K562 (cell line): ENCODE measurements at regions not wholly inside any gene's neighbourhood (a gene's known extent, or its start where the extent isn't known, plus 50 kb on each side); places are given as distances from the start of the nearest gene placed in this dataset.

Source experiments
- BACH1 ChIP-seq: fragments of 200-800 bp; sonication (Bioruptor generic); IDR thresholded peaks from 2 replicates; pipeline ENCODE4 v1.6.1; 2016; ENCODE audit warnings: missing genetic modification characterization, missing compliant biosample characterization
- CBX5 ChIP-seq: IDR thresholded peaks from 2 replicates; pipeline ENCODE4 v1.6.1; 2014; ENCODE audit warnings: low read depth, borderline replicate concordance
- CSDE1 ChIP-seq, 2 experiments: fragments of 450-650 bp; IDR thresholded peaks; 2 replicates each; pipeline ENCODE4 v1.6.1; 2016; ENCODE audit warnings: mild to moderate bottlenecking in 1 of 2
- E2F8 ChIP-seq: fragments of 450-650 bp; IDR thresholded peaks from 2 replicates; pipeline ENCODE4 v1.7.1; 2018; ENCODE audit warnings: mild to moderate bottlenecking, low read depth; ENCODE audit not compliant: partially characterized antibody
- GMEB1 ChIP-seq: fragments of 250-450 bp; sonication (Bioruptor Pico); IDR thresholded peaks from 2 replicates; pipeline ENCODE4 v1.4.0; 2020; ENCODE audit warnings: mild to moderate bottlenecking
- HLTF ChIP-seq: fragments of 450-650 bp; IDR thresholded peaks from 2 replicates; pipeline ENCODE4 v1.6.1; 2016
- LEF1 ChIP-seq: fragments of 450-650 bp; IDR thresholded peaks from 2 replicates; pipeline ENCODE4 v1.6.1; 2016; ENCODE audit warnings: mild to moderate bottlenecking
- MEF2D ChIP-seq: conservative IDR thresholded peaks from 2 replicates; pipeline ENCODE4 v1.6.1; 2016; ENCODE audit warnings: low read depth, missing genetic modification characterization, missing compliant biosample characterization
- PATZ1 ChIP-seq: fragments of 250-450 bp; sonication (Bioruptor Pico); IDR thresholded peaks from 2 replicates; pipeline ENCODE4 v1.5.0; 2020; ENCODE audit warnings: mild to moderate bottlenecking, borderline replicate concordance
- RCOR1 ChIP-seq, 2 experiments: IDR thresholded peaks; 2 replicates each; pipeline ENCODE4 v1.6.1; 2012; ENCODE audit warnings: low read depth in 2 of 2, low read length in 2 of 2, borderline replicate concordance in 1 of 2, improper control_type of control experiment in 1 of 2
- RREB1 ChIP-seq: fragments of 250-450 bp; sonication (Bioruptor Pico); IDR thresholded peaks from 2 replicates; pipeline ENCODE4 v1.4.0; 2020
- SMAD1 ChIP-seq: fragments of 150-350 bp; IDR thresholded peaks from 2 replicates; pipeline ENCODE4 v1.6.1; 2014; ENCODE audit warnings: low read length, low read depth; ENCODE audit not compliant: partially characterized antibody
- SMAD3 ChIP-seq: fragments of 450-650 bp; formaldehyde crosslinking; conservative IDR thresholded peaks from 2 replicates; pipeline ENCODE4 v1.4.0; 2020; ENCODE audit warnings: mild to moderate bottlenecking
- ZNF354B ChIP-seq: fragments of 250-450 bp; sonication (Bioruptor Pico); IDR thresholded peaks from 2 replicates; pipeline ENCODE4 v1.4.0; 2020
- ZNF551 ChIP-seq: fragments of 250-450 bp; sonication (Bioruptor Pico); IDR thresholded peaks from 2 replicates; pipeline ENCODE4 v1.5.0; 2021; ENCODE audit warnings: mild to moderate bottlenecking, moderate library complexity
- ZNF699 ChIP-seq: fragments of 250-450 bp; sonication (Bioruptor Pico); IDR thresholded peaks from 2 replicates; pipeline ENCODE4 v1.8.0; 2021; ENCODE audit warnings: mild to moderate bottlenecking, moderate library complexity; ENCODE audit not compliant: insufficient replicate concordance

- no peak for TF ChIP-seq RREB1 (CRISPR knock-in tag)
- TF ChIP-seq PATZ1 = no peak
- TF ChIP-seq BACH1 = no peak
- no peak for TF ChIP-seq LEF1
- TF ChIP-seq GMEB1 (CRISPR knock-in tag) = peak; percentile 70
- TF ChIP-seq SMAD3 = no peak
- no peak for TF ChIP-seq SMAD1
- no peak for TF ChIP-seq CBX5
- TF ChIP-seq CSDE1 (IDR thresholded peaks at IDR 0.05) = no peak
- peak; percentile 66; the same call in 1 of the 2 replicates for TF ChIP-seq MEF2D (tag)
- TF ChIP-seq E2F8 = no peak
- TF ChIP-seq ZNF551 (CRISPR knock-in tag) = no peak
- no peak for TF ChIP-seq ZNF699 (CRISPR knock-in tag)
- TF ChIP-seq HLTF = 0 out of 2 replicates have a peak, but pooled peaks have one; percentile 61
- TF ChIP-seq ZNF354B (CRISPR knock-in tag) = no peak
- no peak for TF ChIP-seq RCOR1 (IDR thresholded peaks at IDR 0.05; ENCODE audit: borderline replicate concordance in 1 of 2, low read depth in 2 of 2, low read length in 2 of 2)
These were observed 61.3 kb upstream of the EPB41L1 start (continued) for GRCh38 chr20:36093025-36093803.
